Vagina (tissue), 2 donors: ENCODE measurements at regions not wholly inside any gene's neighbourhood (a gene's known extent, or its start where the extent isn't known, plus 50 kb on each side); places are given as distances from the start of the nearest gene placed in this dataset.

ENCODE experiments used
- CTCF ChIP-seq, 3 experiments: fragments of 450-650 bp in 2 of 3; fragments of 200-600 bp in 1 of 3; sonication (generic) in 1 of 3; IDR thresholded peaks; one replicate each; pipeline ENCODE4 v1.5.1; 2017 to 2019; ENCODE audit warnings: antibody characterized with exemption in 3 of 3, mild to moderate bottlenecking in 2 of 3, moderate library complexity in 2 of 3
- POLR2A ChIP-seq, 2 donors: fragments of 450-650 bp; IDR thresholded peaks; one replicate each; pipeline ENCODE4 v1.6.1; 2017; ENCODE audit warnings: antibody characterized with exemption in 2 of 2, mild to moderate bottlenecking in 2 of 2, moderate library complexity in 2 of 2
- POLR2AphosphoS5 ChIP-seq, 2 donors: sonication (generic); formaldehyde crosslinking; IDR thresholded peaks; one replicate each; pipeline ENCODE4 v1.9.0; 2017; ENCODE audit warnings: antibody characterized with exemption in 2 of 2, mild to moderate bottlenecking in 2 of 2, low read depth in 1 of 2; ENCODE audit not compliant: insufficient read depth in 1 of 2

- TF ChIP-seq CTCF (IDR thresholded peaks at IDR 0.05) (no peak), POLR2A (IDR thresholded peaks at IDR 0.05) (no peak), POLR2AphosphoS5 (IDR thresholded peaks at IDR 0.05; ENCODE audit: insufficient read depth in 1 of 2, low read depth in 1 of 2) (no peak)
Measured at GRCh38 chr14:26200687-26201086, 397.1 kb downstream of the NOVA1 start.
